ENCODE measurements at regions not wholly inside any gene's neighbourhood (a gene's known extent, or its start where the extent isn't known, plus 50 kb on each side); places are given as distances from the start of the nearest gene placed in this dataset.

- Histone ChIP-seq H3K27ac (ENCODE audit: low read depth, low read length) (no peak overlapping the region), H3K9me3 (ENCODE audit: control insufficient read depth, insufficient read depth, low read length) (no peaks in the 10 kb centered on the region), H3K27me3 (ENCODE audit: control insufficient read depth, insufficient read depth, low read length) (no peaks in the 10 kb centered on the region), H3K4me3 (ENCODE audit: low read depth, low read length) (no peak overlapping the region)
- ChIA-PET CTCF (no interaction called here), POLR2A (no interaction called here)
- DNase-seq (ENCODE audit: low read depth, low spot score): no peak
- TF ChIP-seq CTCF (IDR thresholded peaks at IDR 0.05; ENCODE audit: low read depth, low read length): no peak
These were observed 211.1 kb downstream of the ANKRD60 start for GRCh38 chr20:58017231-58017969.

DNA sequence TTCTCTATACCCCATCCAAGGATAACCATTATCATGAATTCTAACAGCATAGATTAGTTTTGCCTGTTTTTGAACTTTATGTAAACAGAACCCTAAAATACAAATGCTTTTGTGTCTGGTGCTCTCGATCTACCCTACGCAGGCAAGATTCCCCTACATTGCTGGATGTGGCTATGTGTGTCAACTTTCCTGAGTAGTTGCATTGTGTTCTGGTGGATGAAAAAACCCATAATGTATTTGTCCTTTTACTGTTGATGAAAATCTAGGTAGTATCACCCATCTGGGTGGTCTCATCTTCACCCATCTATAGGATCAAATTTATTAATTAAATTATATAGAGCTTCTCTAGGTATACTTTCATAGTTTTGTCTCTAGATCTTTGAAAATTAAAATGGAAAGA, 211.7 kb downstream of the ANKRD60 start:
- no peaks in the 10 kb centered on the region for H3K27me3 ChIP-seq (ENCODE audit: control insufficient read depth, insufficient read depth, low read length)
- no peak for TF ChIP-seq CTCF (IDR thresholded peaks at IDR 0.05; ENCODE audit: low read depth, low read length)
- no peak overlapping the region for H3K4me3 ChIP-seq (ENCODE audit: low read depth, low read length)
- ChIA-PET CTCF (no interaction called here), POLR2A (no interaction called here)
- DNase-seq (ENCODE audit: low read depth, low spot score): no peak
- H3K27ac ChIP-seq (ENCODE audit: low read depth, low read length): no peak overlapping the region
- no peaks in the 10 kb centered on the region for H3K9me3 ChIP-seq (ENCODE audit: control insufficient read depth, insufficient read depth, low read length)

DNA sequence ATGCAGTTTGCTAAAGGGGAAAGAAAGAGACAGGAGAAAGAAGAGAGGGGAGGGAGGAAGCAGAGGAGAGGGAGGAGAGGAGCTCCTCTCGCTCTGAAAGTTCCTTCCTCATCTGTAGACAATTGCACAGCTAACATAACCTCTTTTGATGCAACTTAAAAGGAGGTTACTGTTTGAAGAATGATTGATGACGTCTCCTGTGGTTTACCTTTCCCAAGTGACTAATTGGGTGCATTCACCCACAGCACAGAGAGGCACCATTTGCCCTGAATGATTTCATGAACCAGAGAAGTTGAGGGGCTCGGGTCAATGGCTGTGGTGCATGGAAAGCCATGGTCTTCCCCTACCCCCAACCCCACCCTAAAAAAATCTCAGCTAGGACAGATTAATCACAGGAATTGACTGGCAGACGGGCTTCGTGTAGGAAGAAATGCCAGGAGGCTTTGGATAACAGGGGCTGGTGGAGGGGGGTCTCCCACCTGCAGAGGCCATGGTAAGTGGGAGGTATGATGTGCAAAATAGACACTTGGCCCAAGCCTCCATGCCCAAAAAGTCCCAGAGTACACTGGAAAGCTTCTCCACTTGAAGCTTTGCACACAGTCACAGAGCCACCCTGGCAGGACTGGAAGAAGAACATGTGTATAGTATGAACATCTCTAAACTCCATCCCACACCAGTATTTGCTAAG, 213.7 kb downstream of the ANKRD60 start:
- H3K4me3 ChIP-seq (ENCODE audit: low read depth, low read length): no peak overlapping the region
- H3K9me3 ChIP-seq (ENCODE audit: control insufficient read depth, insufficient read depth, low read length): no peaks in the 10 kb centered on the region
- DNase-seq (ENCODE audit: low read depth, low spot score): no peak
- ChIA-PET POLR2A (no interaction called here), CTCF (no interaction called here)
- H3K27ac ChIP-seq (ENCODE audit: low read depth, low read length): no peak overlapping the region
- H3K27me3 ChIP-seq (ENCODE audit: control insufficient read depth, insufficient read depth, low read length): no peaks in the 10 kb centered on the region
- TF ChIP-seq CTCF (IDR thresholded peaks at IDR 0.05; ENCODE audit: low read depth, low read length): no peak

DNA sequence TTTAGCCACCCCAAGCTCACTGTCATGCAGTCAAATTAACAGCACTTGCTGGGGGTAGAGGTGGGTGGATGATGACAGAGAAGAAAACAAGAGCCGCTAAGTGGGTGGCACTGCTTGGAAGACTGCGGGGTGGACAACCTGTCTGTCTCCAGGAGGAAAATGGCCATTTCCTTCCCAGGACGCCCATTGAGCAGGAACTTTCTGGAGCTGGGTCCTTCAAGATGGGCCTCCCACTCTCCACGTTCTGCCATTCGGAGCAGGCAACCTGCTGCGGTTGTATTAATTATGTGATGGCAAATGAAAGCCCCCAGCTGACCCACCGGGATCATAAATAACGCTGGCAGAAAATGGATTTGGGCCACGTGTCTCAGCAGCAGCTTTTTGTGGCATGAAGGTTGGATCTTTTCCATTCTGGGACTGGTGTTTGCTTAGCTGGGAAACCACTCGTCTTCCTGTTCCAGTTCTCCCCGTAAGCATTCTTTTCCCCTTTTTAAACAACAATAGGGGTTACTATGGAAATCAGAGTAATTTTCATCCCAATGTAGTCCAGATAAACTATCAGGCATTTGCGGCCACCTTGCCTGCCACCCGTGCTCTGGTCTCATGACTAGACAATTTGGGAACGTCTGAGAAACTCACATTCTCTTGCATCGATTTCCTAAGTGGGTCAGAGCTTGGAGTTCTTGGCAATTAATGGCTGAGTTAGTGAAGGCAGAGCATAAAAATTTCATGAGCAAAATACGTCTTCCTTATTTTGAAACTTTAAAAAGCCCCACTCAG, 215.5 kb downstream of the ANKRD60 start:
- Histone ChIP-seq H3K9me3 (ENCODE audit: control insufficient read depth, insufficient read depth, low read length) (no peaks in the 10 kb centered on the region), H3K27ac (ENCODE audit: low read depth, low read length) (no peak overlapping the region), H3K4me3 (ENCODE audit: low read depth, low read length) (no peak overlapping the region), H3K27me3 (ENCODE audit: control insufficient read depth, insufficient read depth, low read length) (no peaks in the 10 kb centered on the region)
- TF ChIP-seq CTCF (IDR thresholded peaks at IDR 0.05; ENCODE audit: low read depth, low read length): no peak
- DNase-seq (ENCODE audit: low read depth, low spot score): no peak
- ChIA-PET CTCF (no interaction called here), POLR2A (no interaction called here)

All from AG04450 (cell line).